ENCODE measurements at regions not wholly inside any gene's neighbourhood (a gene's known extent, or its start where the extent isn't known, plus 50 kb on each side); places are given as distances from the start of the nearest gene placed in this dataset.

DNA sequence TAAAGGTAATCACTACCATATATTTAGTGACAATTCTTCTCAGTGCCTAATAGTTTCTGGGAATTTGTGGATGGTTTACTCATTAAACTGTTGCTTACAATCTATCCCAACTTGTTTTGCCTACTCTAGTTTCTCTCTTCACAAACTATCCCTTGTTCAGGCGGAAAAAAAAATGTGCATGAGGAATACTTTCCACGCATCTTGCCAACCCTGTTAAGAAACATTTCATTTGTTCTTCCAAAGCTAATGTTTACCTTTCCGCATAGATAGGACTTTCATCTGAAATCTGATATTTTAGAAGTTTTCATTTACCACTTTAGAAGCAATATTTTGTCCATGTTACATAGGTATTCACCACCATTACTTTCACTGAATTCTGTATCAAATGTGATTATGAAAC lies 191.9 kb downstream of the MDFIC start:
- Histone ChIP-seq H3K4me3 (replicated peaks; ENCODE audit: insufficient read depth, low read length) (no peak overlapping the region), H3K27me3 (ENCODE audit: insufficient read depth, poor library complexity, severe bottlenecking) (no peaks in the 10 kb centered on the region), H3K27ac (replicated peaks) (no peak overlapping the region)
- DNase-seq (ENCODE audit: low read depth in 1 of 2, low spot score in 1 of 2), result no peak
- TF ChIP-seq POLR2AphosphoS5 (IDR thresholded peaks at IDR 0.05; ENCODE audit: low read depth) (no peak), REST (IDR thresholded peaks at IDR 0.05; ENCODE audit: insufficient replicate concordance, low read depth) (no peak)

DNA sequence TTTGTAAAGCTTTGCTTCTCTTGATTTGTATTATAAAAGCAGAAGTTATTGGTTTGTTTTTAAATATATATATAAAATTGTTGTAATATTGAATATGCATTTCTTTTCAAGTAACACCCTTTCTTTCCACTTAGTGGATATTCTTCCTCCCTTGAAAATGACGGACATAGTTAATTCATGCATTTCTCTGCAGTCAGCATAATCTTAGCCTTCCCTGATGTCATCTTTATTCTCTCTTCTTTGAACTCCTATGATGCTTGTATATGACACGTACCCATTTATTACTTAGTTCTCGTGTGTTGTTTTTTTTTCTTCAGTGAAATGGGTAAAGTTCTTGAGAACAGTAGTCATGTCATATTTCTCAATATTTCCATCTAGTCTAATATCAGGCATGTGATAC lies 191.2 kb downstream of the MDFIC start:
- H3K4me3 ChIP-seq (replicated peaks; ENCODE audit: insufficient read depth, low read length), result no peak overlapping the region
- H3K27me3 ChIP-seq (ENCODE audit: insufficient read depth, poor library complexity, severe bottlenecking), result no peaks in the 10 kb centered on the region
- no peak overlapping the region for H3K27ac ChIP-seq (replicated peaks)
- TF ChIP-seq GABPA (IDR thresholded peaks at IDR 0.05; ENCODE audit: low read depth), result no peak
- no peak for TF ChIP-seq REST (IDR thresholded peaks at IDR 0.05; ENCODE audit: insufficient replicate concordance, low read depth)
- no peak for TF ChIP-seq POLR2AphosphoS5 (IDR thresholded peaks at IDR 0.05; ENCODE audit: low read depth)
- TF ChIP-seq, protein P1, sequence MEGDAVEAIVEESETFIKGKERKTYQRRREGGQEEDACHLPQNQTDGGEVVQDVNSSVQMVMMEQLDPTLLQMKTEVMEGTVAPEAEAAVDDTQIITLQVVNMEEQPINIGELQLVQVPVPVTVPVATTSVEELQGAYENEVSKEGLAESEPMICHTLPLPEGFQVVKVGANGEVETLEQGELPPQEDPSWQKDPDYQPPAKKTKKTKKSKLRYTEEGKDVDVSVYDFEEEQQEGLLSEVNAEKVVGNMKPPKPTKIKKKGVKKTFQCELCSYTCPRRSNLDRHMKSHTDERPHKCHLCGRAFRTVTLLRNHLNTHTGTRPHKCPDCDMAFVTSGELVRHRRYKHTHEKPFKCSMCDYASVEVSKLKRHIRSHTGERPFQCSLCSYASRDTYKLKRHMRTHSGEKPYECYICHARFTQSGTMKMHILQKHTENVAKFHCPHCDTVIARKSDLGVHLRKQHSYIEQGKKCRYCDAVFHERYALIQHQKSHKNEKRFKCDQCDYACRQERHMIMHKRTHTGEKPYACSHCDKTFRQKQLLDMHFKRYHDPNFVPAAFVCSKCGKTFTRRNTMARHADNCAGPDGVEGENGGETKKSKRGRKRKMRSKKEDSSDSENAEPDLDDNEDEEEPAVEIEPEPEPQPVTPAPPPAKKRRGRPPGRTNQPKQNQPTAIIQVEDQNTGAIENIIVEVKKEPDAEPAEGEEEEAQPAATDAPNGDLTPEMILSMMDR (IDR thresholded peaks at IDR 0.05; ENCODE audit: insufficient read depth, low read length), result no peak
- no peak for TF ChIP-seq SPI1 (IDR thresholded peaks at IDR 0.05; ENCODE audit: borderline replicate concordance, low read depth)
- DNase-seq (ENCODE audit: low read depth in 1 of 2, low spot score in 1 of 2), result no peak

GRCh38 chr7:115110523-115110922 lies 188.6 kb downstream of the MDFIC start:
- H3K27me3 ChIP-seq (ENCODE audit: insufficient read depth, poor library complexity, severe bottlenecking), result no peaks in the 10 kb centered on the region
- H3K27ac ChIP-seq (replicated peaks), result no peak overlapping the region
- no peak overlapping the region for H3K4me3 ChIP-seq (replicated peaks; ENCODE audit: insufficient read depth, low read length)
- TF ChIP-seq POLR2AphosphoS5 (IDR thresholded peaks at IDR 0.05; ENCODE audit: low read depth), result no peak
- TF ChIP-seq, protein P1 (IDR thresholded peaks at IDR 0.05; ENCODE audit: insufficient read depth, low read length), result no peak
- no peak for TF ChIP-seq GABPA (IDR thresholded peaks at IDR 0.05; ENCODE audit: low read depth)
- no peak for TF ChIP-seq REST (IDR thresholded peaks at IDR 0.05; ENCODE audit: insufficient replicate concordance, low read depth)
- no peak for DNase-seq (ENCODE audit: low read depth in 1 of 2, low spot score in 1 of 2)

DNA sequence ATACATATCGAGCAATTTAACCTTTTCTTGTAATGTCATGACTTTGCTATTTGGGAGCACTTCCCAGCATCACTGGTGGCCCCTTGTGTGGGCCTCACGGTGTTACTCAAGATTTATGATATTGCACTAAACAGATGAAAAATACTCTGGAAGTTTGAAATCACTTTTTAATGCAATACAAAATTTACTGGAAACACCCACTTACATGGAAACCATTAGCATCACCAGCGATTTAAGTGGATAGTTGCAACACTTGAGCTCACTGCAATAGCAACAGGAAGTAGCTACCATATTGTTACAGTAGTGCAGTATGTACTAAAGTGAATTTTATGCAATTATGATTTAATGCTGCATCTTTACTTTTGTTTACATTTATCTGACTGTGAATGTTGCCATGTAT lies 184.4 kb downstream of the MDFIC start:
- peak in 1 of 2 experiments; percentile 7 for DNase-seq (ENCODE audit: low read depth in 1 of 2, low spot score in 1 of 2)

More for the DNA sequence above, 184.4 kb downstream of the MDFIC start:
- Histone ChIP-seq H3K4me3 (replicated peaks; ENCODE audit: insufficient read depth, low read length) (no peak overlapping the region), H3K27ac (replicated peaks) (no peak overlapping the region), H3K27me3 (ENCODE audit: insufficient read depth, poor library complexity, severe bottlenecking) (no peaks in the 10 kb centered on the region)
- TF ChIP-seq POLR2AphosphoS5 (IDR thresholded peaks at IDR 0.05; ENCODE audit: low read depth), result no peak
- TF ChIP-seq, protein P1 (IDR thresholded peaks at IDR 0.05; ENCODE audit: insufficient read depth, low read length), result no peak
- TF ChIP-seq REST (IDR thresholded peaks at IDR 0.05; ENCODE audit: insufficient replicate concordance, low read depth), result no peak
- TF ChIP-seq GABPA (IDR thresholded peaks at IDR 0.05; ENCODE audit: low read depth), result no peak
- TF ChIP-seq SPI1 (IDR thresholded peaks at IDR 0.05; ENCODE audit: borderline replicate concordance, low read depth), result no peak

All from HL-60 (cell line).